HG02970 (cell line): ENCODE measurements at regions not wholly inside any gene's neighbourhood (a gene's known extent, or its start where the extent isn't known, plus 50 kb on each side); places are given as distances from the start of the nearest gene placed in this dataset.
"Not testable (repeated sequence)": the region's sequence is repeated elsewhere in the genome, so short reads cannot be mapped to it uniquely, and the experiment has no call there.

Experiments
- ATAC-seq: cut with Tn5 transposase; IDR thresholded peaks from one replicate; pipeline ENCODE4 v1.9.1; 2021; ENCODE audit warnings: mild to moderate bottlenecking, moderate library complexity, moderate number of reproducible peaks; ENCODE audit not compliant: unreplicated experiment, low FRiP score

DNA sequence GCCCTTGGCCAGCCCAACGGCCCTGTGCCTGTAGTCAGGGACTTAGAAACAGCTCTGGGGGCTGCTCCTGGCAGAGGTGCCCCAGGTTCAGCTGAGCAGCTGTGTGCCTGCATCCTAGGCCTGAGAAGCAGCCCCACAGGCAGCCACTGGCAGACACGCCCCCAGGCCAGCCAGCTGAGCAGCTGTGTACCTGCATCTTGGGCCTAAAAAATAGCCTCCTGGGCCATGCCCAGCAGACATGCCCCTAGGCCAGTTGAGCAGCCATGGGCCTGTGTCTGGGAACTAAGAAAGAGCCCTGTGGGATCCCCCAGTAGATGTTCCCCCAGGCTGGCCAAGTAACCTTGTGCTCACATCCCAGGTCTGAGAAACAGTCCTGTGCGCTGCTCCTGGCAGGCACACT lies 64.0 kb downstream of the TBR1 start:
- ATAC-seq, result no peak

DNA sequence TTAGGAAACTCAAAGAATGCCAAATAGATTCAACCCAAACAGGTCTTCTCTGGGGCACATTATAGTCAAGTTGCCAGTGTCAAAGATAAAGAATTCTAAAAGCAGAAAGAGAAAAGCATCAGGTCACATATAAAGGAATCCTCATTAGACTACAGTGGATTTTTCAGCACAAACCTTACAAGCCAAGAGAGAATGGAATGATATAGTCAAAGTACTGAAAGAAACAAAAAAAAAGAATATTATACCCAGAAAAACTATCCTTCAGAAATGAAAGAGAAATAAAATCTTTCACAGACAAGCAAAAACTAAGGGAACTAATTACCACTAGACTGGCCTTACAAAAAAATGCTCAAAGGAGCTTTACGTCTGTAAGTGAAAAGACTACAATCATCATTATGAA lies 65.5 kb downstream of the TBR1 start:
- no peak for ATAC-seq

DNA sequence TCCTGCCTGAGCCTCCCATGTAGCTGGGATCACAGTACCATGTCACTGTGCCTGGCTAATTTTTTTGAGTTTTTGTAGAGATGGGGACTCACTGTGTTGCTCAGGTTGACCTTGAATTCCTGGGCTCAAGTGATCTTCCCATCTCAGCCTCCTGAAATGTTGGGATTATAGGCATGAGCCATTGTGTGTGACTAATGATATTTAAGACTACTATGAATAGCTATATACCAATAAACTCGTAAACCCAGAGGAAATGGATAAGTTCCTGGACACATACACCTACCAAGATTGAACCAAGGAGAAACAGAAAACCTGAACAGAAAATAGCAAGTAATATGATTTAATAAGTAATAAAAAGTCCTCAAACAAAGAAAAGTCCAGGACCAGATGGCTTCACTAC lies 68.0 kb downstream of the TBR1 start:
- no peak for ATAC-seq

DNA sequence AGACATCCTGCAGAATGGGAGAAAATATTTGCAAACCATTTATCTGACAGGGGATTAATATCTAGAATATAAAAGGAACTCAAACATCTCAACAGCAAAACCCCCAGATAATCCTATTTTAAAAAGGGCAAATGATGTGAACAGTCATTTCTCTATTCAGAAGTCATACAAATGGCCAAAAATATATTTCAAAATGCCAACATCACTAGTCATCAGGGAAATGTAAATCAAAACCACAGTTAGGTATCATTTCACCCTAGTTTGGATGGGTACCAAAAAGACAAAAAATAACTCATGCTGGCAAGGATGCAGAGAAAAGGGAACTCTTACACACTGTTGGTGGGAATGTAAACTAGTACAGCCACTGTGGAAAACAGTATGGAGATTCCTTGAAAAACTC lies 70.0 kb downstream of the TBR1 start:
- ATAC-seq, result no peak

DNA sequence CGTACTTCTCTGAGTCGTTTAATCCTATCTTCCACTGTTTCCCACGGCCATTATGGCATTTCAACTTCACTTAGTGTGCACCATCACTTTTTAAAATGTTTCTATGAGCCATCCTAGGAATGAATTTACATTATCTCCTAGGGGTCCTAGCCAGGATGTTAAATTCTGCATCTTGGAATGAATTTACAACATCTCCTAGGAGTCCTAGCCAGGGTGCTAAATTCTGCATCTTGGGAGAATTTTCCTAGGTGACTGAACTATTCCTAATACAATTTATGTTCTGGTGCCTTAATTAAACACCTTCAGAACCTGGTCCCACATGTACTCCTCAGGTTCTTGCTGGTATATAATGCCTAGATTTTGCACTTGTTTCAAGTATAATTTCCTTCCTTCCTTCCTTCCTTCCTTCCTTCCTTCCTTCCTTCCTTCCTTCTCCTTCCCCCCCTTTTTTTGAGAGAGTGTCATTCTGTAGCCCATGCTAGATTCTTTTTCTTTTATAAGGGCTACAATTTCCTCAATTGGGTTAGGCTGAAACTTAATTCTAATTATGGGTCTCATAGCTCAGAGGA lies 72.1 kb downstream of the TBR1 start:
- ATAC-seq, result no peak

DNA sequence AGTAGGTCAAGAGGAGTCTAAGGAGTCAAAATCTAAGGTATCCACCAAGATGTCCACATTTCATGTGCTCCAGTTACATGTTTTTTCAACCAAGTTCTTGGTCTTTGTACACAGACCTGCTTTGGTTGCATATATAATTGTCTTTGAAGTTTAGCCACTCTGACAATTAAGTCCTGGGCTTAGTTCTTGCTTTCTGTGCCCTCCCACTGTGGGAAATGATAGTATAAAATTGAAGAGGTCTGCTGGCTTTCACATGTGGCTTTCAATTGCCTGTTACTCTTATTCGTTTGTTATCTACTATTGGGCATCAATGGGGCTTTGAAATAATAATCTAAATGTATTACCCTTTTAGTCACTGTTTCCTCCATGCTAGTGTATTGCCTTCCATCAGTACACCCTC lies 72.8 kb downstream of the TBR1 start:
- ATAC-seq, result no peak

DNA sequence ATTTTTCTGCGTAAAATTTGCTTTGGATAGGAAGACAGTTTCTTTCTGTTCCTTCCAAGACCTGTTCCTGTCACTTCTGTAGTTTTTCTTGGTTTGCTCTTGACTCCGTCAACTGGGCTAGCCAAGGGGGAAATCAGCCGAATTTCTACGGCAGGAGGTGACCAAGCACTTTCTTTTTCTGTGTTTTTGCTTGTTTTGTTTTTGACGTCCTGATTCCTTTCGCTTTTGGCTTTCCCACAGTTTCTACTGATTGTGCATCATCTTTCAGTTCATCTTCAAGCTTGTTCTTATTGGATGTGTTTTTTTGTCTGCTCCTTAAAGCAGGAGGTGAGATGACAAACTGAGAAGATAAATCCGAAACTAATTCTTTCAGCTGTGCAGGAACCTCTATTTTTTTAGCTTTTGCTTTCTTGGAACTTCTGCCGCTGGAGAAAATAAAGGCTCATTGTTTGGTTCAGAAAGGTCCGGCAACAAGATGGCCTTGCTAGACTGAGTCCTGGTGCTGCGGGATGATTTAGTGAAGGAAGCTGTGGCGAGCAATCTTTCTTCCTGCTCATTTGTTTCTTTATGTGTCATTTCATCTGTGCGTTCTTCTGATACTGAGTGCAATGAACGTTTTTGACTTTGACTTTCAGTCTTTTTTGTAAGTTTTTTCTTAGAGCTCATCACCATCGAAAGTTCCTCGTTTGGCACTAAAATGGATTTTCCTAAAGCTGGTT lies 85.0 kb downstream of the TBR1 start:
- peak; percentile 54 for ATAC-seq

DNA sequence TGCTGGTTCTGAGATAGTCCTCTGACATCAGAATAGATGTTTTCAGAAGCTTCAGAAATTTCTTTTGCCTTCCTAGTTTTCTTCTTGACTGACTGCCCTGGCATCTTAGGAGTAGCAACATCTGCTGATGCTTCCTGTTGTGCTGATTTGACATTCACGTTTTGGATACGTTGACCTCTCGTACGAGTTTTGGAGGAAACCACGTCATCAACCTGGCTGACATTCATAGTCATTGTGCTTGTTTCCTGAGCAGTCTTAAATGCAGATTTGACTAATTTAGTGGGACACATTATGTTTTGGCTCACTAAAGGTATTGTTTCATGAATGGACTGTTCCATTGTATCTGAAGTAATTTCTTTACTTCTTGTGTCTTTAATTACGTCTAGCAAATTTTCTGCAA lies 86.2 kb downstream of the TBR1 start:
- not testable (repeated sequence) for ATAC-seq

DNA sequence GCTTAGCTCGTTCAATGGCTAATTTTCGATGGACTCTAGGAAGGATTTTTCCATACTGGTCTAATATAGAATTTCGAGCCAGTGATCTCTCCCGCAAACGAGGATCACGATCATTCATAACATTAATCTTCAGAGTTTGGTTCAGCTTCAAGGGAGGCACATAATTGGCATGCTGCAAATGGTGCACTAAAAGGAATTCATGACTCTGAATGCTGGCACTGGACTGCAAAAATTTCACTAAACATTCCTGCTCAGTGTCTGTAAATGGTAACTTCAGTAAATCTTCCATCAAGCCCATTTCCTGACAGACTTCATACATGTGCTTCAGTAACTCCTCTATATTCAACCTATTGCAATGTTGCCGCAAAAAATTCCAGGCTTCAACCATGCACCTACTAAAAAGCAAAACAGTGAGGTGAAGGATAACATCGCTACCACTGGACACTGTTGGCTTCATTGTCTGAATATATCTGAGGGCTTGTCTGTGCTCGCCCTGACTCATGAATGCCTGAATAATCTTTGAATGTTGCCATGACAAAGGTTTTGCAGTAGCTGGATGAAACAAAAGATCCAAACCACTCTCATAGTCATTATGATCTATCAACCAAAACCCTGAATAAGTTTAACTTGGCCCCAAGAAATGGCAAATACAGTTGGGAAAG lies 88.7 kb downstream of the TBR1 start:
- ATAC-seq, result not testable (repeated sequence)

DNA sequence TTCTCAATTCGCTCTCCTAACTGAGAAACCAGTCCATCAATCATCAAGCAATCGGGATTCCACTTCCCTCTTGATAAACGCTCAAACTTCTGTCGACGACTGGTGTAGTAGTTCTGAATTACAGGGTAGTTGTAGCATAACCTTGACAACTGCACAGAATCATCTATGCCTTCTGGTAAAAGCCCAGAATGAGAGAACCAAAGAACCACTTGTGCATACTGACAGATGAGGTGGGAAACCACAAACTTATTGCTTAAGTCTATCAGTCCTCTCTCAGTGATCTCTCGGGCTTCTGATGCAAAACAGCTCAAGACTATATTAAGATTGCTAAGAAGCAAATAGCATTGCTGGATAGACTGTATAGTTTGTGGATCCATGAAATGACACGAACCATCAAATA lies 89.4 kb downstream of the TBR1 start:
- not testable (repeated sequence) for ATAC-seq

DNA sequence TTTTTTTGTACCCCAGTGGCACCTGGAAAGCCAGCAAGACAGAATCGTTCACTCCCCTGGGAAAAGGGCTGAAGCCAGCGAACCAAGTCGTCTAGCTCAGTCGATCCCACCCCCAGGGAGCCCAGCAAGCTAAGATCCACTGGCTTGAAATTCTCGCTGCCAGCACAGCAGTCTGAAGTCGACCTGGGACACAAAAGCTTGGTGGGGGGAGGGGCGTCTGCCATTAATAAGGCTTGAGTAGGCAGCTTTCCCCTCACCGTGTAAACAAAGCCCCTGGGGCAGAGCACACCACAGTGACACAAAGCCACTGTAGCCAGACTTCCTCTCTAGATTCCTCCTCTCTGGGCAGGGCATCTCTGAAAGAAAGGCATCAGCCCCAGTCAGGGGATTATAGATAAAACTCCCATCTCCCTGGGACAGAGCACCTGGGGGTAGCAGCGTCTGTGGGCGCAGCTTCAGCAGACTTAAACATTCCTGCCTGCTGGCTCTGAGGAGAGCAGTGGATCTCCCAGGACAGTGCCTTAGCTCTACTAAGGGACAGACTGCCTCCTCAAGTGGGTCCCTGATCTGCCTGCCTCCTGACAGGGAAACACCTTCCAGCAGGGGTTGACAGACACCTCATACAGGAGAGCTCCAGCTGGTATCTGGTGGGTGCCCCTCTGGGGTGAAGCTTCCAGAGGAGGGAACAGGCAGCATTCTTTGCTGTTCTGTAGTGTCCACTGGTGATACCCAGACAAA lies 97.4 kb downstream of the TBR1 start:
- not testable (repeated sequence) for ATAC-seq

DNA sequence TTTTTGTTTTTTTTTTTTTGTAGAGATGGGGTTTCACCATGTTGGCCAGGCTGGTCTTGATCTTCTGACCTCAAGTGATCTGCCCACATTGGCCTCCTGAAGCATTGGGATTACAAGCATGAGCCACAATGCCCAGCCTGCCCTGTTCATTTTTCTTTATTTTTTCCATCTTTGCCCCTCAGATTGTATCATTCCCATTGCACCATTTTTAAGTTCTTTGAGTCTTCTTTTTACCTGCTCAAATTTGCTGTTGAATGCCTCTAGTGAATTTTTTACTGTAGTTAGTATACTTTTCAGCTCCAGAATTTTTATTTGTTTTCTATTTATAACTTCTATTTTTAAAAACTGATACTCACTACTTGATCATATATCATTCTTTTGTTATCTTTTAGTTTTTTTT lies 101.4 kb upstream of the SLC4A10 start:
- no peak for ATAC-seq

DNA sequence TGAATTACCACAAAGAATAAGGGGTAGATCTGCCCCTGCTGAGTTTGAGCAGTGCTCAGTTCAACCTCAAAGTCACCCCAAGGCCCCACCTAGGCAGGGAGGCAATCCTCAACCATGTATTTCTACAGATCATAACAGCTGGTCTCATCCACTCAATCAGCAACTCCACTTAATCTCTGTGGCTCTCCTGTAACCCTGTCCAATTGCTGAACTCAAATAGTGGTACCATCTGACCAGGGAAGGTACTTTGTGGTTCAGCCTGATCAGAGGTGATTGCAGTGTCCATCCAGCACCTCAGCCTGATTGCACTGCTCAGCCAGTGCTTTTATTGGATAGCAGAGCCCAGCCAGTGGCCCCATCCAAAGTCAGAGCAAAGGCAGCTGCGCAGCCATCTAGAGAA lies 91.0 kb upstream of the SLC4A10 start:
- no peak for ATAC-seq

DNA sequence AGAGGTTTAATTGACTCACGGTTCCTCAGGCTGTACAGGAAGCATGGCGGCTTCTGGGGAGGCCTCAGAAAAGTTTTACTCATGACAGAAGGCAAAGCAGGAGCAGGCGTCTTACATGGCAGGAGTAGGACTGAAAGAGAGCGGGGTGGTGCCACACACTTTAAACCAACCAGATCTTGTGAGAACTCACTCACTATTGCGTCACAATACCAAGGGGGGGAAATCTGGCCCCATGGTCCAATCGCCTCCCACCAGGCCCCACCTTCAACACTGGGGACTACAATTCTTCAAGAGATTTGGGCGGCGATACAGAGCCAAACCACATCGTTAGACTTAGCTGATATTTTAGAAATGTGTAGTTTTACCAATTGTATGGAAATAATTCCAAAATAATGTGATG lies 77.6 kb upstream of the SLC4A10 start:
- ATAC-seq, result no peak

DNA sequence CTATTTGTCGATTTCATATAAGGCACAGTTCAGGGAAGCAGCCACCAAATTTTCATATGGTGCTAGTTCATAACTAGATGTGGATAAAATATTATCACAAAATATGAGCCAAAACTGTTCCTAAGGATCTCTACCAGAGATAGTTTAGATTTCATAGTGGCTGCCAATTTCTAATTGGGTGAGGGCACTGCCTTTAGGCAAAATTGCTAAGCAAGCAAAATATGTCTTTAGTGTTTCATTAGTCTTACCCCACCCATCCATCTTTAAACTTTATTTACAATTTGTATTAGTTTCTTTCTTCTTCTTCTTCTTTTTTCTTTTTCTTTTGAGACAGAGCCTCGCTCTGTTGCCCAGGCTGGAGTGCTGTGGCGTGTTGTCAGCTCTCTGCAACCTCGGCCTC lies 77.1 kb upstream of the SLC4A10 start:
- no peak for ATAC-seq

DNA sequence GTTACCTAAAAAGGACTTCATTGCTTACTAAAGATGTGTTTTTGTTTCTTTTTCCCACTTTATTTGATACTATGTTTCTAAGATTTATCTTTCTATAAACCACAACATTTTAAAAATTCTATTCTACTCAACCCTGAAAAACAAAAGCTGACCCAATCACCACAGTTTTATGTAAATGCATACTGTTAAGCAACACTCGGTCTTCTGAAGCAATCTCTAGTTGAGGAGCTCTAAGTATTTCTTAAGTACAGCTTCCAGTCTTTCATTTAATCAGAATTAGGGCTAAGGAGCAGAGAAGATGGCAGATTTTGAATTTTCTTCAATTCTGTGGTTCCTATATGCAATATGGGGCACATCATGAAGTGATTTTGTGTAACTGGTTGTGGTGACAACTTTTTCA lies 72.2 kb upstream of the SLC4A10 start:
- ATAC-seq, result no peak

DNA sequence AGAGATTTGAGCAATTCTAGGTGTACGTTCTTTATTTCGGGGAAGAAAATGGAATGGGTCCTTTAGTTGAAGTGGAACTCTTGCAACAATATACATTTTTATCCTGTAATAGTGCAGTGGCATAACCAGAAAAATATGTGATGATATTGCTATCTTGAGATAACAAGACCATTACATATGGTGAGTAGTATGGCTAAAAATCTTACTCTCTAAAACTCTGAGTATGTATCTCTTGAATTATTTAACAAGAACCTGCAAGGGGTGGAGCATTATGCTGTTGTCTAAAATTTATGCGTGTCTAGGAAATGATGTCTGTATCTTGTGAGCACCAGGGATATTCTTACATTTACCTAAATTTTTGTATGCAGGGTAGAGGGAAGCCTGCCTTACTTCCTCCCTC lies 68.4 kb upstream of the SLC4A10 start:
- no peak for ATAC-seq

DNA sequence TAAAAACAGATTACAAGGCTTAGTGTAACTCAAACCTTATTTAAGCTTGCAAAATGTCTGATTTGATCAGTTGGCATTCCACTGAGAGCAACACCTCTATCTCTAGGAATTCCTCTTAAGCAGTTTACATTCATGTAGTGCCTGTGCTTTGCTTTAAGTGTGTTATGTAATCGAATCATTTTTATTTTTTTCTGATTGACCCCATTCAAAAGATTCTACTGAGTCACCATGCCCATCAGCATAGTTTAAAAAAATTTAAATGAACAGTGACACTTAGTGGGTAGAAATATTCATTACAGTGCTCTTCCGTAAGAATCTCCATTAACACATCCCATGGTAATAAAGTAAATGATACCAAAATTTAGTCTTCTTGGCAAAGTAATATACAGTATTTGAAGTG lies 67.8 kb upstream of the SLC4A10 start:
- no peak for ATAC-seq

DNA sequence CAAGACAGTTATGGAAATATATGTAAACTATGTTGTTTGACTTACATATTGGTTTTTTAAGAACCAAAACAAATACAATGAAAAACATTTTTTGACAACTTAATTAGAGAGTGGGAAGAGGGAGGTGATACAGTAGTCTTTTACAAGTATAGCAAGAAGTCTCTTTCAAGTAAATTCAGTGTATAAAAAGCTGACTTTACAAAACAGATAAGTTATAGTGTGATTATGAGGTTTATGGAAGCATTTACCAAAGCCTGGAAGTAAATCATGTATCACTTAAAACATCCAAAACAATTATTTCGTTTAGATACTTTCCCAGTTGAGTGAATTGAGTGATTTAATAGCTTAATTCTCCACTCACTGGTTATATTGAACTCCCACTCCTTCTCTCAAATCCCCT lies 66.7 kb upstream of the SLC4A10 start:
- ATAC-seq, result no peak

DNA sequence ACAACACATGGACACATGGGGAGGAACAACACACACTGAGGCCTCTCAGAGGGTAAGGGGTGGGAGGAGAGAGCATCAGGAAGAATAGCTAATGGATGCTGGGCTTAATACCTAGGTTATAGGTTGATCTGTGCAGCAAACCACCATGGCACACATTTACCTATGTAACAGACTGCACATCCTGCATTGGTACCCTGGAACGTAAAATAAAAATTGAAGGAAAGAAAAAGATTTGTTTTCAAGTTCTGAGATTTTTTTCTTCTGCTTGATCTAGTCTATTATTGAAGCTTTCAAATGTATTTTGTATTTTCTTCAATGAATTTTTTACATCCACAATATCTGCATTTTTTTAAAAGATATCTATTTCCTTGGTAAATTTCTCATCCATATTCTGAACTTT lies 59.3 kb upstream of the SLC4A10 start:
- no peak for ATAC-seq

DNA sequence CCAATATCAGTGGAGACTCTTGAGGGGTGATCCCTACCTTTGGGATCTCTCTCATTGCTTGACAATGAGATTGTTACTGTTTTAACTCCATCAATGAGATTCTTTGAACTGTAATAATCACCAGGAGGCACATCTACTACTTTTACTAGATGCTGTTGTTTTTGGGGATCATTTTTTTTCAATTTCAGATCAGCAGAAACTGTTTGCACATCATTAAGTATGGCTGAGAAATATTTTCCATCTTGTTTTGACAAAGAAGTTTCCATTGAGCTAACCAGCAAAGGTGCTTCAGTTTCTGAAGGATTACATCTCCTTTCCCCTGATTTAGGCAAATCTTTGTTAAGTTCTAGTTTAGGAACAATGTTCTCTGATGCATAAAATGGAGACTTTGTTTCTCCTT lies 54.8 kb upstream of the SLC4A10 start:
- ATAC-seq, result no peak
